PC-3 (cell line): ENCODE measurements at regions not wholly inside any gene's neighbourhood (a gene's known extent, or its start where the extent isn't known, plus 50 kb on each side); places are given as distances from the start of the nearest gene placed in this dataset.

Experiments used
- ATAC-seq: fragments of 200-7000 bp; cut with Tn5 transposase; 2 replicates; pipeline ENCODE4 v1.9.1; 2020; ENCODE audit warnings: mild to moderate bottlenecking, moderate library complexity
- BruUV-seq: library from RNA; stranded (reverse); fragments of 400-500 nt; replicated peaks from 2 replicates; lab custom pipeline; 2021; lab: Mats Ljungman, UMichigan
- CTCF ChIA-PET: fragments of 300-600 bp; sonication (Branson Sonifier 250); formaldehyde crosslinking; loops from one replicate; lab custom pipeline; 2022; ENCODE audit warnings: antibody characterized with exemption; lab: Charles Lee
- POLR2A ChIA-PET: fragments of 300-600 bp; sonication (Branson Sonifier 250); formaldehyde crosslinking; loops from one replicate; lab custom pipeline; 2022; ENCODE audit warnings: antibody characterized with exemption; ENCODE audit not compliant: unreplicated experiment; lab: Charles Lee
- DNase-seq: peaks from one replicate; pipeline ENCODE4 v3.0.0-alpha.2; 2015
- H2AFZ ChIP-seq: fragments of 300-600 bp; sonication (generic); 2 replicates; pipeline ENCODE4 v1.6.0; 2016; ENCODE audit warnings: antibody characterized with exemption, low read length
- H3F3A ChIP-seq: fragments of 300-600 bp; sonication (generic); one replicate; pipeline ENCODE4 v1.6.0; 2017; ENCODE audit warnings: antibody characterized with exemption, low read length, control low read depth, mild to moderate bottlenecking; ENCODE audit not compliant: unreplicated experiment
- H3K27ac ChIP-seq: fragments of 300-600 bp; sonication (generic); 2 replicates; pipeline ENCODE4 v1.5.1; 2016; ENCODE audit warnings: mild to moderate bottlenecking, low read length
- H3K27me3 ChIP-seq: fragments of 300-600 bp; sonication (generic); 2 replicates; pipeline ENCODE4 v1.6.1; 2016; ENCODE audit warnings: low read length, mixed read lengths
- H3K36me3 ChIP-seq: fragments of 300-600 bp; sonication (generic); 2 replicates; pipeline ENCODE4 v1.6.1; 2016; ENCODE audit warnings: low read depth, mixed run types, low read length, mixed read lengths
- H3K4me1 ChIP-seq: fragments of 300-600 bp; sonication (generic); 2 replicates; pipeline ENCODE4 v1.5.1; 2016; ENCODE audit warnings: low read length; ENCODE audit not compliant: insufficient read depth
- H3K4me2 ChIP-seq: fragments of 300-600 bp; sonication (generic); 2 replicates; pipeline ENCODE4 v1.6.0; 2016; ENCODE audit warnings: low read length
- H3K4me3 ChIP-seq: fragments of 300-600 bp; sonication (generic); 2 replicates; pipeline ENCODE4 v1.5.1; 2016; ENCODE audit warnings: mild to moderate bottlenecking, low read length, mixed read lengths
- H3K79me2 ChIP-seq: fragments of 300-600 bp; sonication (generic); 2 replicates; pipeline ENCODE4 v1.6.1; 2017; ENCODE audit warnings: low read length, mixed read lengths
- H3K9ac ChIP-seq: fragments of 300-600 bp; sonication (generic); 2 replicates; pipeline ENCODE4 v1.6.0; 2016; ENCODE audit warnings: mild to moderate bottlenecking, low read length
- H3K9me2 ChIP-seq: fragments of 300-600 bp; sonication (generic); replicated peaks from 2 replicates; pipeline ENCODE4 v1.6.1; 2016; ENCODE audit warnings: mixed run types, low read length, mixed read lengths
- H3K9me3 ChIP-seq: fragments of 300-600 bp; sonication (generic); 2 replicates; pipeline ENCODE4 v1.6.1; 2016; ENCODE audit warnings: low read length, mixed read lengths
- H4K20me1 ChIP-seq: fragments of 300-600 bp; sonication (generic); 2 replicates; pipeline ENCODE4 v1.6.1; 2016; ENCODE audit warnings: low read length, mixed read lengths
- CTCF ChIP-seq: fragments of 300-600 bp; sonication (generic); conservative IDR thresholded peaks from 2 replicates; pipeline ENCODE4 v1.5.1; 2017; ENCODE audit warnings: antibody characterized with exemption, low read depth, mild to moderate bottlenecking, low read length
- EZH2 ChIP-seq: fragments of 300-600 bp; sonication (generic); IDR thresholded peaks from one replicate; pipeline ENCODE4 v1.6.1; 2017; ENCODE audit warnings: antibody characterized with exemption, mild to moderate bottlenecking, low read length; ENCODE audit not compliant: unreplicated experiment
- EZH2phosphoT487 ChIP-seq: fragments of 300-600 bp; sonication (generic); IDR thresholded peaks from 2 replicates; pipeline ENCODE4 v1.6.1; 2018; ENCODE audit warnings: mild to moderate bottlenecking, antibody characterized with exemption, low read length, borderline replicate concordance
- intact Hi-C: fragments of 100-400 bp; cut with micrococcal nuclease; formaldehyde crosslinking; loops from 2 replicates; pipeline ENCODE4 v1.9.0; 2023

GRCh38 chr3:103614719-103615118, 1179.9 kb downstream of the ZPLD1 start:
- ChIA-PET POLR2A (no interaction called here), CTCF (no interaction called here)
- H3K9me2 ChIP-seq = no peaks in the 10 kb centered on the region
- intact Hi-C loops = no loop called here
- H3K27ac ChIP-seq = no peak overlapping the region
- H3K27me3 ChIP-seq = no peaks in the 10 kb centered on the region
- H3F3A ChIP-seq = no peaks in the 10 kb centered on the region
- H2AFZ ChIP-seq = no peak overlapping the region
- no peak for ATAC-seq
- no peak overlapping the region for H3K4me3 ChIP-seq
- H3K36me3 ChIP-seq = no peaks in the 10 kb centered on the region
- no peaks in the 10 kb centered on the region for H3K79me2 ChIP-seq
- BruUV-seq = no TSS peak
- no peaks in the 10 kb centered on the region for H3K4me1 ChIP-seq
- no peak overlapping the region for H3K4me2 ChIP-seq
- H3K9ac ChIP-seq = no peak overlapping the region
- no peak for DNase-seq
- H3K9me3 ChIP-seq = no peaks in the 10 kb centered on the region
- TF ChIP-seq CTCF (no peak), EZH2phosphoT487 (no peak)
- H4K20me1 ChIP-seq = no peaks in the 10 kb centered on the region

- Histone ChIP-seq H3K36me3 (no peaks in the 10 kb centered on the region), H3K9me2 (no peaks in the 10 kb centered on the region), H3K9ac (no peak overlapping the region), H3F3A (no peaks in the 10 kb centered on the region), H3K9me3 (no peaks in the 10 kb centered on the region), H3K27me3 (no peaks in the 10 kb centered on the region), H3K27ac (no peak overlapping the region), H3K79me2 (no peaks in the 10 kb centered on the region), H4K20me1 (no peaks in the 10 kb centered on the region), H3K4me1 (no peaks in the 10 kb centered on the region), H3K4me3 (no peak overlapping the region), H3K4me2 (no peak overlapping the region), H2AFZ (no peak overlapping the region)
- TF ChIP-seq CTCF (no peak), EZH2 (no peak), EZH2phosphoT487 (no peak)
- BruUV-seq = no TSS peak
- DNase-seq (no peak), ATAC-seq (no peak)
- CTCF ChIA-PET = no interaction called here
- POLR2A ChIA-PET = no interaction called here
- intact Hi-C loops = no loop called here
These were observed 1183.1 kb downstream of the ZPLD1 start for GRCh38 chr3:103617961-103618360.

- Histone ChIP-seq H2AFZ (no peak overlapping the region), H3K9me3 (no peaks in the 10 kb centered on the region; the same call in 1 of the 2 replicates), H3K36me3 (no peaks in the 10 kb centered on the region), H3K9me2 (no peaks in the 10 kb centered on the region), H3K79me2 (no peaks in the 10 kb centered on the region), H3F3A (no peaks in the 10 kb centered on the region), H4K20me1 (no peaks in the 10 kb centered on the region), H3K4me1 (no peaks in the 10 kb centered on the region), H3K4me2 (no peak overlapping the region), H3K4me3 (no peak overlapping the region), H3K27me3 (no peaks in the 10 kb centered on the region), H3K9ac (no peak overlapping the region), H3K27ac (no peak overlapping the region)
- ATAC-seq (no peak), DNase-seq (no peak)
- ChIA-PET POLR2A (no interaction called here), CTCF (no interaction called here)
- intact Hi-C loops = no loop called here
- BruUV-seq = no TSS peak
- TF ChIP-seq EZH2 = no peak
- TF ChIP-seq EZH2phosphoT487 = no peak
- no peak for TF ChIP-seq CTCF
These were observed 1189.5 kb downstream of the ZPLD1 start for GRCh38 chr3:103624271-103624670.
